H1 (cell line): ENCODE measurements at regions not wholly inside any gene's neighbourhood (a gene's known extent, or its start where the extent isn't known, plus 50 kb on each side); places are given as distances from the start of the nearest gene placed in this dataset.

Experiments used
- CTCF ChIA-PET: fragments of 300-600 bp; sonication (Branson Sonifier 250); formaldehyde crosslinking; loops from one replicate; lab custom pipeline; 2021; ENCODE audit not compliant: partially characterized antibody; lab: Charles Lee
- POLR2A ChIA-PET: fragments of 300-600 bp; sonication (Branson Sonifier 250); formaldehyde crosslinking; loops from one replicate; lab custom pipeline; 2021; ENCODE audit warnings: inconsistent platforms; ENCODE audit not compliant: partially characterized antibody; lab: Charles Lee
- DNase-seq, 2 experiments: peaks; one replicate each; pipeline versions ENCODE4 v3.0.0 to v3.0.0-alpha.2; 2010 to 2022; ENCODE audit warnings: low spot score in 2 of 2, low read depth in 1 of 2, mixed read lengths in 1 of 2
- FAIRE-seq: peaks from 2 replicates; lab custom pipeline; 2011; peaks lifted over from hg19 to GRCh38; lab: Jason Lieb, UNC
- H2AFZ ChIP-seq: 2 replicates; pipeline ENCODE4 v1.8.1; 2012; ENCODE audit warnings: low read length, inconsistent platforms
- H2AK5ac ChIP-seq: 2 replicates; pipeline ENCODE4 v1.6.1; 2013; ENCODE audit warnings: low read depth, low read length
- H2BK120ac ChIP-seq: replicated peaks from 2 replicates; pipeline ENCODE3; 2013; ENCODE audit warnings: low read depth, low read length, inconsistent platforms
- H2BK12ac ChIP-seq: 2 replicates; pipeline ENCODE4 v1.6.1; 2013; ENCODE audit warnings: low read depth, low read length
- H2BK15ac ChIP-seq: 2 replicates; pipeline ENCODE4 v1.6.1; 2013; ENCODE audit warnings: low read length
- H2BK20ac ChIP-seq: 2 replicates; pipeline ENCODE4 v1.6.1; 2013; ENCODE audit warnings: low read length
- H2BK5ac ChIP-seq: 2 replicates; pipeline ENCODE4 v1.6.1; 2013; ENCODE audit warnings: low read depth, low read length
- H3K14ac ChIP-seq: 2 replicates; pipeline ENCODE4 v1.6.1; 2013; ENCODE audit warnings: inconsistent platforms; ENCODE audit not compliant: insufficient read length
- H3K18ac ChIP-seq: 2 replicates; pipeline ENCODE4 v1.6.1; 2013; ENCODE audit warnings: low read length; ENCODE audit errors: extremely low read depth
- H3K23ac ChIP-seq: 2 replicates; pipeline ENCODE4 v1.6.1; 2013; ENCODE audit warnings: inconsistent platforms; ENCODE audit not compliant: insufficient read length
- H3K23me2 ChIP-seq: 2 replicates; pipeline ENCODE4 v1.6.1; 2013; ENCODE audit warnings: low read depth, low read length
- H3K27ac ChIP-seq: 2 replicates; pipeline ENCODE4 v1.6.1; 2011; ENCODE audit warnings: low read depth, low read length, inconsistent platforms
- H3K27me3 ChIP-seq, 4 experiments: replicated peaks in 1 of 4; 1 replicate in 1 of 4; 2 replicates in 3 of 4; pipeline versions ENCODE4 v1.6.1 to v1.8.1; 2011 to 2013; ENCODE audit warnings: low read length in 3 of 4, mild to moderate bottlenecking in 3 of 4, inconsistent platforms in 2 of 4, mixed read lengths in 2 of 4, moderate library complexity in 1 of 4; ENCODE audit not compliant: control insufficient read depth in 3 of 4, insufficient read depth in 3 of 4; ENCODE audit errors: extremely low read depth in 1 of 4
- H3K36me3 ChIP-seq, 4 experiments: 2 replicates each; pipeline versions ENCODE4 v1.6.1 to v1.8.1; 2011 to 2013; ENCODE audit warnings: mild to moderate bottlenecking in 4 of 4, low read length in 3 of 4, moderate library complexity in 2 of 4, control low read depth in 1 of 4, inconsistent platforms in 1 of 4; ENCODE audit not compliant: insufficient read depth in 4 of 4, control insufficient read depth in 2 of 4
- H3K4ac ChIP-seq: replicated peaks from 2 replicates; pipeline ENCODE3; 2013; ENCODE audit warnings: low read length, low read depth, mixed read lengths, inconsistent platforms; ENCODE audit not compliant: insufficient read length
- H3K4me1 ChIP-seq, 4 experiments: replicated peaks in 1 of 4; 1 replicate in 1 of 4; 2 replicates in 3 of 4; pipeline versions ENCODE4 v1.6.1 to v1.8.1; 2011 to 2013; ENCODE audit warnings: low read length in 3 of 4, inconsistent platforms in 2 of 4, mixed read lengths in 1 of 4; ENCODE audit not compliant: insufficient read depth in 4 of 4, control insufficient read depth in 3 of 4
- H3K4me2 ChIP-seq, 2 experiments: 2 replicates each; pipeline versions ENCODE4 v1.6.1 to v1.8.1; 2011 to 2013; ENCODE audit warnings: low read depth in 2 of 2, low read length in 2 of 2, control low read depth in 1 of 2, inconsistent platforms in 1 of 2, mild to moderate bottlenecking in 1 of 2; ENCODE audit not compliant: insufficient read depth in 1 of 2
- H3K4me3 ChIP-seq, 4 experiments: fragments of 200-600, 300-600 bp in 1 of 4; sonication (generic), shearing (Covaris generic), sonication (Bioruptor Twin) in 1 of 4; 2 replicates each; pipeline versions ENCODE4 v1.5.1 to v1.8.1; 2011 to 2016; ENCODE audit warnings: low read length in 4 of 4, low read depth in 3 of 4, control low read depth in 2 of 4, inconsistent platforms in 2 of 4, mild to moderate bottlenecking in 2 of 4, mixed read lengths in 1 of 4, moderate library complexity in 1 of 4; ENCODE audit not compliant: insufficient read depth in 2 of 4; ENCODE audit errors: extremely low read depth in 1 of 4
- H3K56ac ChIP-seq: replicated peaks from 2 replicates; pipeline ENCODE3; 2013; ENCODE audit warnings: low read depth, mild to moderate bottlenecking, mixed read lengths, low read length, inconsistent platforms; ENCODE audit not compliant: insufficient read length
- H3K79me1 ChIP-seq: 2 replicates; pipeline ENCODE4 v1.6.1; 2013; ENCODE audit warnings: low read depth, low read length, control low read depth
- H3K79me2 ChIP-seq, 2 experiments: 2 replicates each; pipeline versions ENCODE4 v1.6.1 to v1.8.1; 2012 to 2013; ENCODE audit warnings: low read length in 2 of 2, mild to moderate bottlenecking in 2 of 2, inconsistent platforms in 1 of 2; ENCODE audit not compliant: insufficient read depth in 2 of 2, control insufficient read depth in 1 of 2
- H3K9ac ChIP-seq, 4 experiments: replicated peaks in 1 of 4; 1 replicate in 1 of 4; 2 replicates in 3 of 4; pipeline versions ENCODE4 v1.6.1 to v1.8.1; 2011 to 2013; ENCODE audit warnings: low read depth in 3 of 4, low read length in 3 of 4, control low read depth in 2 of 4, mild to moderate bottlenecking in 2 of 4, moderate library complexity in 2 of 4, inconsistent platforms in 1 of 4; ENCODE audit errors: extremely low read depth in 1 of 4
- H3K9me3 ChIP-seq, 2 experiments: 2 replicates each; pipeline versions ENCODE4 v1.6.1 to v1.8.1; 2012 to 2013; ENCODE audit warnings: mild to moderate bottlenecking in 2 of 2, moderate library complexity in 2 of 2, control low read depth in 1 of 2, inconsistent platforms in 1 of 2, low read depth in 1 of 2, low read length in 1 of 2, mixed read lengths in 1 of 2; ENCODE audit not compliant: insufficient read depth in 2 of 2
- H4K20me1 ChIP-seq, 2 experiments: replicated peaks in 1 of 2; 2 replicates each; pipeline versions ENCODE3 to v1.8.1; 2011 to 2013; ENCODE audit warnings: inconsistent platforms in 2 of 2, low read length in 2 of 2, mild to moderate bottlenecking in 1 of 2; ENCODE audit not compliant: insufficient read depth in 2 of 2, control insufficient read depth in 1 of 2
- H4K5ac ChIP-seq: 2 replicates; pipeline ENCODE4 v1.6.1; 2013; ENCODE audit warnings: low read length, low read depth, mixed read lengths, inconsistent platforms; ENCODE audit not compliant: insufficient read length
- H4K8ac ChIP-seq: 2 replicates; pipeline ENCODE4 v1.8.0; 2013; ENCODE audit warnings: mild to moderate bottlenecking, moderate library complexity, low read length, inconsistent platforms; ENCODE audit not compliant: insufficient read depth; ENCODE audit errors: extremely low read depth
- H4K91ac ChIP-seq: replicated peaks from 2 replicates; pipeline ENCODE3; 2013; ENCODE audit warnings: low read length, mixed read lengths, inconsistent platforms; ENCODE audit not compliant: insufficient read length
- JUN ChIP-seq: IDR thresholded peaks from 2 replicates; pipeline ENCODE4 v1.6.1; 2011; ENCODE audit warnings: low read depth, mild to moderate bottlenecking, improper control_type of control experiment, low read length
- POLR2A ChIP-seq, 2 experiments: IDR thresholded peaks; 1 replicate in 1 of 2; 2 replicates in 1 of 2; pipeline ENCODE4 v1.6.1; 2011; ENCODE audit warnings: low read depth in 2 of 2, low read length in 2 of 2, mild to moderate bottlenecking in 2 of 2; ENCODE audit errors: control extremely low read depth in 1 of 2
- POU5F1 ChIP-seq: IDR thresholded peaks from 2 replicates; pipeline ENCODE4 v1.6.1; 2011; ENCODE audit warnings: low read depth, mild to moderate bottlenecking, low read length, moderate library complexity
- SIN3A ChIP-seq, 2 experiments: IDR thresholded peaks in 1 of 2; conservative IDR thresholded peaks in 1 of 2; 2 replicates each; pipeline ENCODE4 v1.6.1; 2011 to 2012; ENCODE audit warnings: low read length in 2 of 2, improper control_type of control experiment in 1 of 2, low read depth in 1 of 2, mild to moderate bottlenecking in 1 of 2
- SIRT6 ChIP-seq: IDR thresholded peaks from one replicate; pipeline ENCODE4 v1.7.1; 2012; ENCODE audit warnings: low read length, inconsistent platforms
- SP1 ChIP-seq: IDR thresholded peaks from 2 replicates; pipeline ENCODE4 v1.6.1; 2011; ENCODE audit warnings: low read depth, low read length
- WGBS, 2 experiments: shearing (Covaris generic) in 1 of 2; methylation state at CpG; one replicate each; pipeline versions ENCODE4 v1.1.6 to v1.1.7; 2013 to 2015; ENCODE audit warnings: low lambda C conversion rate in 2 of 2, mixed read lengths in 2 of 2, inconsistent platforms in 1 of 2, low coverage in 1 of 2, missing lambda C conversion rate in 1 of 2; ENCODE audit not compliant: insufficient replicate concordance in 2 of 2, insufficient coverage in 1 of 2, insufficient read length in 1 of 2; ENCODE audit errors: extremely low coverage in 1 of 2, missing lambda C conversion rate in 1 of 2; 5-methylcytosine and 5-hydroxymethylcytosine counted together

DNA sequence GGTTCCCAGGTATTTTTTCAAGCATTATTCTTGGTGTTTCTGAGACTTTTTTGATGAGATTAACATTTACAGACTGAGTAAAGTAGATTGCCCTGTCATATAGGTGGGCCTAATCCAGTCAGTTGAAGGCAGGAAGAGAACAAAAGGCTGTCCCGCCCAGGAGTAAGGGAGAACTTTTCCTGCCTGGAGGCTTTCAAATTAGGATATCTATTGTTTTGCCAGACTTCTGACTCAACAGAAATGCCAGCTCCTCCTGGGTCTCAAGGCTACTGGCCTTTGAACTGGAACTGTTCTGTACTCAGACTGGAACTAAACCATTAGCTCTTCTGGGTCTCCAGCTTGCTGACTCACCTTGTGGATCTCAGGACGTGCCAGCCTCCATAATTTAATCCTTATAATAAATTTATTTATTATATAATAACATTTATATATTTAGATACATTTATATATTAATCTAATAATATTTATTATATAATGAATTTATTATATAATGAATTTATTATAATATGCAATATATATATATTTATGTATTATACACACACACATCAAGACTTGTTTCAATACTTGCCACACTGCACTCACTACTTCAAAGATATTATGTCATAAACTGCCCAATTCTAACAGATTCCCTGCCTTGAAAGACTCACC, 510.8 kb upstream of the B3GALT2 start:
- Histone ChIP-seq H2BK15ac (no peak overlapping the region), H2BK5ac (no peak overlapping the region)
- no peak for DNase-seq

More for the DNA sequence above, 510.8 kb upstream of the B3GALT2 start:
- Histone ChIP-seq H3K4me2 (no peak overlapping the region), H2BK12ac (no peak overlapping the region), H3K27ac (no peak overlapping the region), H3K18ac (no peak overlapping the region), H2BK120ac (no peak overlapping the region), H2AFZ (no peak overlapping the region), H4K8ac (no peak overlapping the region), H3K4me3 (no peak overlapping the region), H3K23me2 (0 out of 2 replicates have a peak, but pooled peaks cover 2% of the 10 kb centered on the region), H3K23ac (no peak overlapping the region), H4K20me1 (no peaks in the 10 kb centered on the region), H2BK20ac (no peak overlapping the region), H3K56ac (no peak overlapping the region), H3K4me1 (no peaks in the 10 kb centered on the region), H3K79me1 (no peaks in the 10 kb centered on the region), H3K27me3 (no peaks in the 10 kb centered on the region), H3K4ac (no peak overlapping the region), H4K91ac (no peak overlapping the region), H4K5ac (no peak overlapping the region), H2AK5ac (no peak overlapping the region), H3K14ac (no peak overlapping the region), H3K79me2 (no peaks in the 10 kb centered on the region), H3K9me3 (no peaks in the 10 kb centered on the region), H3K36me3 (no peaks in the 10 kb centered on the region), H3K9ac (no peak overlapping the region)
- ChIA-PET POLR2A (no interaction called here), CTCF (no interaction called here)
- TF ChIP-seq SIN3A (conservative IDR thresholded peaks at IDR 0.05 in 1 of 2, IDR thresholded peaks at IDR 0.05 in 1 of 2; ENCODE audit: low read depth in 1 of 2, low read length in 2 of 2) (no peak), SIRT6 (no peak), JUN (no peak), POU5F1 (no peak), SP1 (no peak), POLR2A (IDR thresholded peaks at IDR 0.05; ENCODE audit: control extremely low read depth in 1 of 2, low read depth in 2 of 2, low read length in 2 of 2) (no peak)
- FAIRE-seq, result no peak
- 86% methylated on average over 2 of the region's 2 CpGs; no CpG with 5 or more reads in 1 of the 2 experiments for WGBS, 2 experiments
